IMR-90 (cell line): ENCODE measurements at regions not wholly inside any gene's neighbourhood (a gene's known extent, or its start where the extent isn't known, plus 50 kb on each side); places are given as distances from the start of the nearest gene placed in this dataset.

Experiments
- ATAC-seq: fragments of 200-7000 bp; cut with Tn5 transposase; 2 replicates; pipeline ENCODE4 v1.9.1; 2020; ENCODE audit warnings: low read depth, mild to moderate bottlenecking, moderate library complexity
- BruUV-seq: library from RNA; stranded (reverse); fragments of 400-500 nt; replicated peaks from 2 replicates; lab custom pipeline; 2021; lab: Mats Ljungman, UMichigan
- CTCF ChIA-PET: fragments of 300-600 bp; formaldehyde crosslinking; extraction: SDS; loops from one replicate; lab custom pipeline; 2021; ENCODE audit warnings: antibody characterized with exemption; lab: Yijun Ruan, JAX
- POLR2A ChIA-PET: fragments of 300-600 bp; sonication (Branson Sonifier 250); formaldehyde crosslinking; loops from one replicate; lab custom pipeline; 2022; ENCODE audit warnings: antibody characterized with exemption; ENCODE audit not compliant: unreplicated experiment; lab: Charles Lee
- DNase-seq: peaks from one replicate; pipeline ENCODE4 v3.0.0; 2013
- H2AFZ ChIP-seq: replicated peaks from 2 replicates; pipeline ENCODE3; 2013; ENCODE audit warnings: low read length, mild to moderate bottlenecking; ENCODE audit not compliant: poor library complexity
- H2AK5ac ChIP-seq: 2 replicates; pipeline ENCODE4 v1.6.1; 2013; ENCODE audit warnings: low read depth, low read length, inconsistent platforms
- H2AK9ac ChIP-seq: replicated peaks from 2 replicates; pipeline ENCODE3; 2013; ENCODE audit warnings: mild to moderate bottlenecking, low read depth, low read length, moderate library complexity; ENCODE audit not compliant: poor library complexity
- H2BK120ac ChIP-seq: 2 replicates; pipeline ENCODE4 v1.6.1; 2013; ENCODE audit warnings: low read depth, low read length, inconsistent platforms
- H2BK15ac ChIP-seq: 3 replicates; pipeline ENCODE4 v1.6.1; 2013; ENCODE audit warnings: low read depth, low read length, inconsistent platforms
- H2BK20ac ChIP-seq: 2 replicates; pipeline ENCODE4 v1.6.1; 2013; ENCODE audit warnings: low read depth, mild to moderate bottlenecking, inconsistent platforms, low read length, moderate library complexity
- H2BK5ac ChIP-seq: 2 replicates; pipeline ENCODE4 v1.6.1; 2013; ENCODE audit warnings: mild to moderate bottlenecking, low read depth, low read length, inconsistent platforms; ENCODE audit not compliant: poor library complexity, severe bottlenecking
- H3K14ac ChIP-seq: replicated peaks from 2 replicates; pipeline ENCODE4 v1.6.1; 2013; ENCODE audit warnings: low read depth, low read length, inconsistent platforms
- H3K18ac ChIP-seq: 2 replicates; pipeline ENCODE4 v1.6.1; 2013; ENCODE audit warnings: low read depth, low read length, control low read depth
- H3K23ac ChIP-seq: 2 replicates; pipeline ENCODE4 v1.6.1; 2013; ENCODE audit warnings: low read depth, low read length, inconsistent platforms
- H3K27ac ChIP-seq: 2 replicates; pipeline ENCODE4 v1.5.1; 2013; ENCODE audit warnings: mild to moderate bottlenecking, control low read depth, low read length; ENCODE audit not compliant: insufficient read depth
- H3K27me3 ChIP-seq: 2 replicates; pipeline ENCODE4 v1.6.1; 2013; ENCODE audit warnings: low read length; ENCODE audit not compliant: control insufficient read depth, insufficient read depth
- H3K36me3 ChIP-seq: 2 replicates; pipeline ENCODE4 v1.6.1; 2013; ENCODE audit warnings: low read length, mixed read lengths; ENCODE audit not compliant: control insufficient read depth, insufficient read depth
- H3K4ac ChIP-seq: 2 replicates; pipeline ENCODE4 v1.6.1; 2013; ENCODE audit warnings: low read depth, low read length, inconsistent platforms
- H3K4me1 ChIP-seq: 2 replicates; pipeline ENCODE4 v1.6.1; 2013; ENCODE audit warnings: low read length, mixed read lengths; ENCODE audit not compliant: control insufficient read depth, insufficient read depth
- H3K4me2 ChIP-seq: 2 replicates; pipeline ENCODE4 v1.6.1; 2013; ENCODE audit warnings: low read depth, mild to moderate bottlenecking, control low read depth, low read length, moderate library complexity
- H3K4me3 ChIP-seq: 2 replicates; pipeline ENCODE4 v1.5.1; 2013; ENCODE audit warnings: low read depth, mild to moderate bottlenecking, control low read depth, low read length, moderate library complexity; ENCODE audit not compliant: insufficient read depth
- H3K56ac ChIP-seq: 2 replicates; pipeline ENCODE4 v1.6.1; 2013; ENCODE audit warnings: low read length, inconsistent platforms; ENCODE audit not compliant: insufficient read depth; ENCODE audit errors: extremely low read depth
- H3K79me1 ChIP-seq, 2 experiments: 2 replicates each; pipeline ENCODE4 v1.6.1; 2013; ENCODE audit warnings: low read length in 2 of 2, inconsistent platforms in 1 of 2, low read depth in 1 of 2
- H3K9ac ChIP-seq: 2 replicates; pipeline ENCODE4 v1.6.1; 2013; ENCODE audit warnings: low read depth, low read length, control low read depth
- H3K9me1 ChIP-seq: 2 replicates; pipeline ENCODE4 v1.6.1; 2013; ENCODE audit warnings: low read length, inconsistent platforms; ENCODE audit not compliant: insufficient read depth
- H3K9me3 ChIP-seq: 2 replicates; pipeline ENCODE4 v1.6.1; 2013; ENCODE audit warnings: low read length; ENCODE audit not compliant: control insufficient read depth, insufficient read depth
- H4K20me1 ChIP-seq: 2 replicates; pipeline ENCODE4 v1.6.1; 2013; ENCODE audit warnings: low read length, inconsistent platforms; ENCODE audit not compliant: insufficient read depth
- H4K5ac ChIP-seq: 2 replicates; pipeline ENCODE4 v1.6.1; 2013; ENCODE audit warnings: mild to moderate bottlenecking, low read depth, low read length, control low read depth
- H4K8ac ChIP-seq, 2 experiments: 2 replicates each; pipeline ENCODE4 v1.6.1; 2013; ENCODE audit warnings: low read depth in 2 of 2, low read length in 2 of 2, control low read depth in 1 of 2, inconsistent platforms in 1 of 2
- H4K91ac ChIP-seq: 2 replicates; pipeline ENCODE4 v1.6.1; 2013; ENCODE audit warnings: low read depth, low read length, inconsistent platforms; ENCODE audit not compliant: insufficient read depth
- BHLHE40 ChIP-seq: fragments of 150-350 bp; IDR thresholded peaks from 2 replicates; pipeline ENCODE4 v1.6.1; 2016; ENCODE audit warnings: mild to moderate bottlenecking, low read depth, low read length
- CEBPB ChIP-seq: IDR thresholded peaks from 2 replicates; pipeline ENCODE4 v1.6.1; 2012; ENCODE audit warnings: low read depth, low read length, improper control_type of control experiment
- NFE2L2 ChIP-seq: fragments of 150-350 bp; IDR thresholded peaks from 2 replicates; pipeline ENCODE4 v1.6.1; 2016; ENCODE audit warnings: low read depth, mild to moderate bottlenecking, low read length
- POLR2A ChIP-seq: IDR thresholded peaks from 2 replicates; pipeline ENCODE4 v1.6.1; 2012; ENCODE audit warnings: mild to moderate bottlenecking, low read depth, low read length
- RAD21 ChIP-seq: IDR thresholded peaks from 2 replicates; pipeline ENCODE4 v1.6.1; 2012; ENCODE audit warnings: low read length, improper control_type of control experiment
- WGBS, 2 experiments: methylation state at CpG; one replicate each; pipeline versions ENCODE4 v1.1.5 to v1.1.7; 2013; ENCODE audit warnings: missing lambda C conversion rate in 2 of 2; ENCODE audit not compliant: insufficient read length in 1 of 2; ENCODE audit errors: extremely low coverage in 2 of 2; 5-methylcytosine and 5-hydroxymethylcytosine counted together
- dilution Hi-C: fragments of 300-500 bp; cut with HindIII; formaldehyde crosslinking; loops from one replicate; pipeline ENCODE4 v1.14.3; 2018; ENCODE audit warnings: low sequenced_read_pairs; ENCODE audit not compliant: unreplicated experiment
- in situ Hi-C: fragments of 300-500 bp; cut with MboI; formaldehyde crosslinking; loops from 3 replicates; pipeline ENCODE4 v1.14.3; 2019; ENCODE audit warnings: low sequenced_read_pairs, inconsistent platforms, mixed read lengths
- intact Hi-C: fragments of 100-400 bp; cut with micrococcal nuclease; formaldehyde crosslinking; loops from 2 replicates; pipeline ENCODE4 v1.10.0; 2022
- TF ChIP-seq, protein P1 (sequence below): conservative IDR thresholded peaks from 2 replicates; pipeline ENCODE4 v1.5.1; 2012; ENCODE audit warnings: mild to moderate bottlenecking, low read depth, low read length, improper control_type of control experiment

DNA sequence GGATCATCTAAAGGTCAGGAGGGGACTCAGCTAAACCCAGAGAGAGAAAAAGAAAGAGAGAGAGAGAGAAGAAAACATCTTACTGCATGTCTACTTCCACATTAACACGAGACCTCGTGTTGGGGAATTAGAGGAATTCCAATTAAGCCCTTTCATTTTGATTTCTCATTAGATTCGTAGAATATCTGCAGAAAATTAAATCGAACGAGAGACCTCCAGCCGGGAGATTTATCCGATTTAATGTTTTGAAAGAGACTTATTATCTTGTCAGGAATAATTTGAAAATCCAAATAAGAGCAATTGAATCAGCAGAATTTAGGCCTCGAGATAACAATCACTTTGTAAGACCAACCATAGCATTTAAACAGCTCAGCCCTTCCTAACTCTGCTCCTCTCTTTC, 175.6 kb downstream of the ABCC12 start:
- no peaks in the 10 kb centered on the region for H3K36me3 ChIP-seq
- no peak overlapping the region for H3K4me3 ChIP-seq
- H3K9me3 ChIP-seq = no peaks in the 10 kb centered on the region
- no peaks in the 10 kb centered on the region for H3K9me1 ChIP-seq
- H3K23ac ChIP-seq = no peak overlapping the region
- no peak overlapping the region for H4K5ac ChIP-seq
- dilution Hi-C loops (no loop called here), intact Hi-C loops (no loop called here), in situ Hi-C loops (no loop called here)
- no TSS peak for BruUV-seq
- H2BK120ac ChIP-seq = no peak overlapping the region
- H3K4me2 ChIP-seq = no peak overlapping the region
- H2BK15ac ChIP-seq = no peak overlapping the region
- ATAC-seq = no peak
- H3K18ac ChIP-seq = no peak overlapping the region
- no peak overlapping the region for H4K8ac ChIP-seq
- H3K56ac ChIP-seq = no peak overlapping the region
- ChIA-PET CTCF (no interaction called here), POLR2A (no interaction called here)
- no peak overlapping the region for H2AFZ ChIP-seq
- H3K14ac ChIP-seq = no peak overlapping the region
- no peak overlapping the region for H2BK20ac ChIP-seq
- no CpG with 5 or more reads among the region's 8 CpGs for WGBS, 2 experiments
- no peak overlapping the region for H4K91ac ChIP-seq
- H2BK5ac ChIP-seq = no peak overlapping the region
- H3K27ac ChIP-seq = no peak overlapping the region
- no peaks in the 10 kb centered on the region; the same call in 1 of the 2 replicates for H4K20me1 ChIP-seq
- no peak for DNase-seq
- H3K9ac ChIP-seq = no peak overlapping the region
- H2AK5ac ChIP-seq = no peak overlapping the region
- no peaks in the 10 kb centered on the region for H3K4me1 ChIP-seq
- TF ChIP-seq POLR2A (no peak), NFE2L2 (no peak), RAD21 (no peak), CEBPB (no peak), BHLHE40 (no peak)
- TF ChIP-seq, protein P1, sequence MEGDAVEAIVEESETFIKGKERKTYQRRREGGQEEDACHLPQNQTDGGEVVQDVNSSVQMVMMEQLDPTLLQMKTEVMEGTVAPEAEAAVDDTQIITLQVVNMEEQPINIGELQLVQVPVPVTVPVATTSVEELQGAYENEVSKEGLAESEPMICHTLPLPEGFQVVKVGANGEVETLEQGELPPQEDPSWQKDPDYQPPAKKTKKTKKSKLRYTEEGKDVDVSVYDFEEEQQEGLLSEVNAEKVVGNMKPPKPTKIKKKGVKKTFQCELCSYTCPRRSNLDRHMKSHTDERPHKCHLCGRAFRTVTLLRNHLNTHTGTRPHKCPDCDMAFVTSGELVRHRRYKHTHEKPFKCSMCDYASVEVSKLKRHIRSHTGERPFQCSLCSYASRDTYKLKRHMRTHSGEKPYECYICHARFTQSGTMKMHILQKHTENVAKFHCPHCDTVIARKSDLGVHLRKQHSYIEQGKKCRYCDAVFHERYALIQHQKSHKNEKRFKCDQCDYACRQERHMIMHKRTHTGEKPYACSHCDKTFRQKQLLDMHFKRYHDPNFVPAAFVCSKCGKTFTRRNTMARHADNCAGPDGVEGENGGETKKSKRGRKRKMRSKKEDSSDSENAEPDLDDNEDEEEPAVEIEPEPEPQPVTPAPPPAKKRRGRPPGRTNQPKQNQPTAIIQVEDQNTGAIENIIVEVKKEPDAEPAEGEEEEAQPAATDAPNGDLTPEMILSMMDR = no peak
- no peak overlapping the region for H2AK9ac ChIP-seq
- H3K27me3 ChIP-seq = peaks cover 5% of the 10 kb centered on the region
- no peak overlapping the region for H3K4ac ChIP-seq
- H3K79me1 ChIP-seq = no peaks in the 10 kb centered on the region
